ENCODE measurements at regions not wholly inside any gene's neighbourhood (a gene's known extent, or its start where the extent isn't known, plus 50 kb on each side); places are given as distances from the start of the nearest gene placed in this dataset.

- Histone ChIP-seq H3K4me1 (ENCODE audit: insufficient read depth) (no peaks in the 10 kb centered on the region), H4K20me1 (ENCODE audit: insufficient read depth, poor library complexity, severe bottlenecking) (no peaks in the 10 kb centered on the region), H3K4me2 (no peak overlapping the region), H3K36me3 (replicated peaks; ENCODE audit: insufficient read depth, low read depth) (no peaks in the 10 kb centered on the region), H3K9me2 (replicated peaks; ENCODE audit: insufficient read depth) (no peaks in the 10 kb centered on the region), H3K27ac (no peak overlapping the region), H3K4me3 (no peak overlapping the region), H3K9me3 (ENCODE audit: low read depth) (no peaks in the 10 kb centered on the region), H3K79me2 (no peaks in the 10 kb centered on the region), H2AFZ (no peak overlapping the region), H3K27me3 (no peaks in the 10 kb centered on the region)
- WGBS (ENCODE audit: low lambda C conversion rate, missing lambda C conversion rate): 62% methylated on average over 14 of the region's 14 CpGs
- TF ChIP-seq EZH2phosphoT487 (IDR thresholded peaks at IDR 0.05; ENCODE audit: low read depth, severe bottlenecking, unreplicated experiment) (no peak), CTCF (IDR thresholded peaks at IDR 0.05; ENCODE audit: poor library complexity) (no peak), EZH2 (IDR thresholded peaks at IDR 0.05; ENCODE audit: borderline replicate concordance) (no peak)
- no peak for DNase-seq (ENCODE audit: low spot score)
Measured at GRCh38 chrX:145881175-145881995, 63.8 kb downstream of the SLITRK2 start.

- no peak for DNase-seq (ENCODE audit: low spot score)
- Histone ChIP-seq H3K27ac (no peak overlapping the region), H3K36me3 (replicated peaks; ENCODE audit: insufficient read depth, low read depth) (no peaks in the 10 kb centered on the region), H3K4me2 (no peak overlapping the region), H3K27me3 (no peaks in the 10 kb centered on the region), H3K9me2 (replicated peaks; ENCODE audit: insufficient read depth) (no peaks in the 10 kb centered on the region), H2AFZ (no peak overlapping the region), H3K9me3 (ENCODE audit: low read depth) (no peaks in the 10 kb centered on the region), H3K4me3 (no peak overlapping the region), H3K79me2 (no peaks in the 10 kb centered on the region), H4K20me1 (ENCODE audit: insufficient read depth, poor library complexity, severe bottlenecking) (no peaks in the 10 kb centered on the region), H3K4me1 (ENCODE audit: insufficient read depth) (no peaks in the 10 kb centered on the region)
- WGBS (ENCODE audit: low lambda C conversion rate, missing lambda C conversion rate): 54% methylated on average over 1 of the region's 1 CpG
- TF ChIP-seq CTCF (IDR thresholded peaks at IDR 0.05; ENCODE audit: poor library complexity) (no peak), EZH2 (IDR thresholded peaks at IDR 0.05; ENCODE audit: borderline replicate concordance) (no peak), EZH2phosphoT487 (IDR thresholded peaks at IDR 0.05; ENCODE audit: low read depth, severe bottlenecking, unreplicated experiment) (no peak)
Measured at GRCh38 chrX:145886469-145886868, 68.8 kb downstream of the SLITRK2 start.

- Histone ChIP-seq H3K27me3 (no peaks in the 10 kb centered on the region), H3K36me3 (replicated peaks; ENCODE audit: insufficient read depth, low read depth) (no peaks in the 10 kb centered on the region), H3K9me3 (ENCODE audit: low read depth) (no peaks in the 10 kb centered on the region), H3K27ac (no peak overlapping the region), H3K4me1 (ENCODE audit: insufficient read depth) (no peaks in the 10 kb centered on the region), H3K4me3 (no peak overlapping the region), H3K4me2 (no peak overlapping the region), H3K79me2 (no peaks in the 10 kb centered on the region), H4K20me1 (ENCODE audit: insufficient read depth, poor library complexity, severe bottlenecking) (no peaks in the 10 kb centered on the region), H2AFZ (no peak overlapping the region), H3K9me2 (replicated peaks; ENCODE audit: insufficient read depth) (no peaks in the 10 kb centered on the region)
- TF ChIP-seq EZH2phosphoT487 (IDR thresholded peaks at IDR 0.05; ENCODE audit: low read depth, severe bottlenecking, unreplicated experiment): no peak
- WGBS (ENCODE audit: low lambda C conversion rate, missing lambda C conversion rate): 71% methylated on average over 3 of the region's 3 CpGs
- no peak for DNase-seq (ENCODE audit: low spot score)
Measured at GRCh38 chrX:145910017-145910416, 92.4 kb downstream of the SLITRK2 start.

- H3K4me1 ChIP-seq (ENCODE audit: insufficient read depth): no peaks in the 10 kb centered on the region
- no peak overlapping the region for H2AFZ ChIP-seq
- TF ChIP-seq EZH2 (IDR thresholded peaks at IDR 0.05; ENCODE audit: borderline replicate concordance) (no peak), EZH2phosphoT487 (IDR thresholded peaks at IDR 0.05; ENCODE audit: low read depth, severe bottlenecking, unreplicated experiment) (no peak), CTCF (IDR thresholded peaks at IDR 0.05; ENCODE audit: poor library complexity) (no peak)
- no peaks in the 10 kb centered on the region for H3K27me3 ChIP-seq
- DNase-seq (ENCODE audit: low spot score): no peak
- H3K4me3 ChIP-seq: no peak overlapping the region
- H4K20me1 ChIP-seq (ENCODE audit: insufficient read depth, poor library complexity, severe bottlenecking): no peaks in the 10 kb centered on the region
- no peaks in the 10 kb centered on the region for H3K9me2 ChIP-seq (replicated peaks; ENCODE audit: insufficient read depth)
- H3K4me2 ChIP-seq: no peak overlapping the region
- no peaks in the 10 kb centered on the region for H3K36me3 ChIP-seq (replicated peaks; ENCODE audit: insufficient read depth, low read depth)
- no peaks in the 10 kb centered on the region for H3K79me2 ChIP-seq
- H3K27ac ChIP-seq: no peak overlapping the region
- no peaks in the 10 kb centered on the region for H3K9me3 ChIP-seq (ENCODE audit: low read depth)
Measured at GRCh38 chrX:145919400-145919799, 101.8 kb downstream of the SLITRK2 start.

All from hepatocyte (in vitro differentiated cells).